ENCODE measurements at regions not wholly inside any gene's neighbourhood (a gene's known extent, or its start where the extent isn't known, plus 50 kb on each side); places are given as distances from the start of the nearest gene placed in this dataset.

DNA sequence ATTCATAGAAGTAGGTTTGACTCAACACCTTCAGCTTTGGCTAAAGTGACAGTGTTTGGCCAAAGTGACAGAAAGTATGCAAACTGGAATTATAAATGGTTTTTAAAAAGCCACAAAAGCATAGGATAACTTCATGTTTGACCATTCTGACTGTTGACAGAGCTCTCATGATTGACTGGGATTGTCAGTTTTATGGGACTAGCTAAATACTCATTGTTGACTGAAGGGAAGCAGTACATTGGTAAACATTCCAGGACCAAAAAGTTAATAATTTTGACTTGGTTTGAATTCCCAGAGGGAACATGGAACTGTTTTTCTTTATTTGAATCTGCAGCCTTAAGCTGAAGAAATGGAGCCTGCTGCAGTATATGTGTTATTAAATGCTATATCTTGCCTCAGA lies 84.6 kb upstream of the STEAP4 start:
- TF ChIP-seq, protein P1, sequence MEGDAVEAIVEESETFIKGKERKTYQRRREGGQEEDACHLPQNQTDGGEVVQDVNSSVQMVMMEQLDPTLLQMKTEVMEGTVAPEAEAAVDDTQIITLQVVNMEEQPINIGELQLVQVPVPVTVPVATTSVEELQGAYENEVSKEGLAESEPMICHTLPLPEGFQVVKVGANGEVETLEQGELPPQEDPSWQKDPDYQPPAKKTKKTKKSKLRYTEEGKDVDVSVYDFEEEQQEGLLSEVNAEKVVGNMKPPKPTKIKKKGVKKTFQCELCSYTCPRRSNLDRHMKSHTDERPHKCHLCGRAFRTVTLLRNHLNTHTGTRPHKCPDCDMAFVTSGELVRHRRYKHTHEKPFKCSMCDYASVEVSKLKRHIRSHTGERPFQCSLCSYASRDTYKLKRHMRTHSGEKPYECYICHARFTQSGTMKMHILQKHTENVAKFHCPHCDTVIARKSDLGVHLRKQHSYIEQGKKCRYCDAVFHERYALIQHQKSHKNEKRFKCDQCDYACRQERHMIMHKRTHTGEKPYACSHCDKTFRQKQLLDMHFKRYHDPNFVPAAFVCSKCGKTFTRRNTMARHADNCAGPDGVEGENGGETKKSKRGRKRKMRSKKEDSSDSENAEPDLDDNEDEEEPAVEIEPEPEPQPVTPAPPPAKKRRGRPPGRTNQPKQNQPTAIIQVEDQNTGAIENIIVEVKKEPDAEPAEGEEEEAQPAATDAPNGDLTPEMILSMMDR (CRISPR knock-in tag; IDR thresholded peaks at IDR 0.05): no peak
- no peak for TF ChIP-seq KAT2B (IDR thresholded peaks at IDR 0.05; ENCODE audit: borderline replicate concordance, low read depth, low read length)
- TF ChIP-seq, protein P2, sequence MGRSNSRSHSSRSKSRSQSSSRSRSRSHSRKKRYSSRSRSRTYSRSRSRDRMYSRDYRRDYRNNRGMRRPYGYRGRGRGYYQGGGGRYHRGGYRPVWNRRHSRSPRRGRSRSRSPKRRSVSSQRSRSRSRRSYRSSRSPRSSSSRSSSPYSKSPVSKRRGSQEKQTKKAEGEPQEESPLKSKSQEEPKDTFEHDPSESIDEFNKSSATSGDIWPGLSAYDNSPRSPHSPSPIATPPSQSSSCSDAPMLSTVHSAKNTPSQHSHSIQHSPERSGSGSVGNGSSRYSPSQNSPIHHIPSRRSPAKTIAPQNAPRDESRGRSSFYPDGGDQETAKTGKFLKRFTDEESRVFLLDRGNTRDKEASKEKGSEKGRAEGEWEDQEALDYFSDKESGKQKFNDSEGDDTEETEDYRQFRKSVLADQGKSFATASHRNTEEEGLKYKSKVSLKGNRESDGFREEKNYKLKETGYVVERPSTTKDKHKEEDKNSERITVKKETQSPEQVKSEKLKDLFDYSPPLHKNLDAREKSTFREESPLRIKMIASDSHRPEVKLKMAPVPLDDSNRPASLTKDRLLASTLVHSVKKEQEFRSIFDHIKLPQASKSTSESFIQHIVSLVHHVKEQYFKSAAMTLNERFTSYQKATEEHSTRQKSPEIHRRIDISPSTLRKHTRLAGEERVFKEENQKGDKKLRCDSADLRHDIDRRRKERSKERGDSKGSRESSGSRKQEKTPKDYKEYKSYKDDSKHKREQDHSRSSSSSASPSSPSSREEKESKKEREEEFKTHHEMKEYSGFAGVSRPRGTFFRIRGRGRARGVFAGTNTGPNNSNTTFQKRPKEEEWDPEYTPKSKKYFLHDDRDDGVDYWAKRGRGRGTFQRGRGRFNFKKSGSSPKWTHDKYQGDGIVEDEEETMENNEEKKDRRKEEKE (IDR thresholded peaks at IDR 0.05): no peak
- no peak for TF ChIP-seq CEBPB (IDR thresholded peaks at IDR 0.05; ENCODE audit: borderline replicate concordance, low read depth, low read length)
- no peak for TF ChIP-seq SIN3A (IDR thresholded peaks at IDR 0.05; ENCODE audit: borderline replicate concordance, low read depth, low read length)
- no peak for TF ChIP-seq XRCC5 (optimal IDR thresholded peaks at IDR 0.05; ENCODE audit: low read length)
- no peak for TF ChIP-seq ZBTB7B (CRISPR knock-in tag; IDR thresholded peaks at IDR 0.05)
